Activated naive CD8-positive, alpha-beta T cell treated with anti-CD3 and anti-CD28 coated beads, Interleukin-2, amount 50 U/mL, for 24 hours (primary cell): ENCODE measurements at regions not wholly inside any gene's neighbourhood (a gene's known extent, or its start where the extent isn't known, plus 50 kb on each side); places are given as distances from the start of the nearest gene placed in this dataset.

Source experiments
- ATAC-seq: fragments of 150-1000 bp; cut with Tn5 transposase; one replicate; pipeline ENCODE4 v1.10.0; 2021
- DNase-seq: peaks from one replicate; pipeline ENCODE4 v3.0.0; 2021
- H3K27ac Mint-ChIP-seq: one replicate; pipeline ENCODE4 v1.8.0; 2021; ENCODE audit warnings: mild to moderate bottlenecking, mixed read lengths
- H3K27me3 Mint-ChIP-seq: one replicate; pipeline ENCODE4 v1.8.0; 2021; ENCODE audit warnings: mixed read lengths
- H3K36me3 Mint-ChIP-seq: one replicate; pipeline ENCODE4 v1.8.0; 2021; ENCODE audit warnings: low read depth, mixed read lengths
- H3K4me1 Mint-ChIP-seq: one replicate; pipeline ENCODE4 v1.8.0; 2021; ENCODE audit warnings: mixed read lengths
- H3K4me3 Mint-ChIP-seq: one replicate; pipeline ENCODE4 v1.8.0; 2021; ENCODE audit warnings: mild to moderate bottlenecking, moderate library complexity, mixed read lengths
- H3K9me3 Mint-ChIP-seq: one replicate; pipeline ENCODE4 v1.8.0; 2021; ENCODE audit warnings: mixed read lengths

DNA sequence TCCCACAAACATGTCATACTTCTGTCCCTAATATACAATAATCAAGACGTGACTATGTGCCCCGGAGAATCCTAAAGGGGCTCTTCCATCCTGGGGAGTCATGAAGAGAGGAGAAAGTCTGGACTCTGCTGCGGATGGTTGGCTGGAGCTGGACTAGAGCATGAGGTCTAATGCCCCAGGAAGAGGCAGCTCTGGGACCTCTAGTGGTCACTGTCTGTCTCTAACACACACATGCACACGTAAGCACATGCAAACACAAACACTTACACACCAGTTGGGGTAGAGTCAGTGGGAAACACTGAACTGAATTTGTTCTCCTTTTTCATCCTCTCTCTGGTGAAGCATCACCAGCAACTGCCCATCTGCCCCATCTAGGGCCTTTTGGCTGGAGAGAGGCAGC, 271.6 kb downstream of the TDRD15 start:
- H3K27ac Mint-ChIP-seq: no peak overlapping the region
- no peaks in the 10 kb centered on the region for H3K4me1 Mint-ChIP-seq
- DNase-seq: no peak
- H3K36me3 Mint-ChIP-seq: no peaks in the 10 kb centered on the region
- H3K4me3 Mint-ChIP-seq: no peak overlapping the region
- H3K27me3 Mint-ChIP-seq: no peaks in the 10 kb centered on the region
- ATAC-seq: no peak
- peaks cover 6% of the 10 kb centered on the region for H3K9me3 Mint-ChIP-seq

DNA sequence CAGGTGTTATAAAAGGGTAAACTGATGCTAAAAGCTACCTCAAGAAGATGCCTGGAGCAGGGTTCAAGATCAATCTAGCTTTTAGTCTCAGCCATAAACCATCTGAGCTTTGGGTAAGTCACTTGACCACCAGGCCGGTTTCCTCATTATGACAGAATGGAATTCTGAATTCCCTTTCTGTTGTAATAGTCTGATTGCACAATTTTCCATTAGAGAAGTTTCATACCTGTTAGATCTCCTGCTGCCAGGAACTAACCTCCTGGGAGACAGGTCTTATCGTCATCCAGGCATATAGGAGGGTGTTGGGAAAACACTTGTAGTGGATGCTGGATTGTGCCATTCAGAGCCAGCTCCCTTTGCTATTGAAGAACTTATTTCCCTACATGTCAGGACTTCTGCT, 272.5 kb downstream of the TDRD15 start:
- no peaks in the 10 kb centered on the region for H3K27me3 Mint-ChIP-seq
- peaks cover 6% of the 10 kb centered on the region for H3K9me3 Mint-ChIP-seq
- H3K36me3 Mint-ChIP-seq: no peaks in the 10 kb centered on the region

DNA sequence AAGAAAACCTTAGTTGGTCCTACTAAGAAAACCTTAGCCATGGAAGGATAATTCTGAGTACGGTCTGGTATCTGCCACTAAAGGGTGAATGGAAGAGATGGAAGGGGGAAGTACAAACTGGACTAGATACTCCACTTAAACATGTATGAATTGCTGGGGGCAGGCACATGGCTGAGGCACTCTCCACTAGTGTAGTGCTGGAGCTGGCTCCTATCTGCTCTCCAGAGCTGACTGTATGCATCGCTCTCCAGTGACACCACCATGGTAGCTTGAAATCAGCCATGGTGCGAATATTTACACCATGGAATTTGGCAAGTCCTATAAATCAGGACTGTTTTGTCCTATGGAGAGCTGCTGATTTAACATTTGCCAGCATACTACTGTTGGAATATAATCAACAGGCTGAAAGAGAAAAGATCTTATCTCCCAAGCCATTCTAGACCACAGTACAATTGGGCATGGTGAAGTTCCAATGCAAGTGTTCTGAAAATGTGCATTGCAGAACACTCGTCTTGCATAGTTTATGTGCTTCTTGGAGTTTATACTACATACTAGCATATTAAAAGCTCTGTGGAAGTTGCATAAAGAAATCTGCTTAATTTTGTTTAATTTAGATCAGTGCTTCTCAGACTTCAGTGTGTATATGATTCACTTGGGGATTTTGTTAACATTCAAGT, 277.4 kb downstream of the TDRD15 start:
- H3K27me3 Mint-ChIP-seq: no peaks in the 10 kb centered on the region
- no peaks in the 10 kb centered on the region for H3K36me3 Mint-ChIP-seq
- DNase-seq: no peak
- no peak overlapping the region for H3K27ac Mint-ChIP-seq
- H3K4me1 Mint-ChIP-seq: no peaks in the 10 kb centered on the region
- peaks cover 6% of the 10 kb centered on the region for H3K9me3 Mint-ChIP-seq
- no peak overlapping the region for H3K4me3 Mint-ChIP-seq
- no peak for ATAC-seq

More for the DNA sequence above, 272.5 kb downstream of the TDRD15 start:
- no peak for DNase-seq
- ATAC-seq: no peak
- Mint-ChIP-seq H3K4me1 (no peaks in the 10 kb centered on the region), H3K4me3 (no peak overlapping the region), H3K27ac (no peak overlapping the region)

DNA sequence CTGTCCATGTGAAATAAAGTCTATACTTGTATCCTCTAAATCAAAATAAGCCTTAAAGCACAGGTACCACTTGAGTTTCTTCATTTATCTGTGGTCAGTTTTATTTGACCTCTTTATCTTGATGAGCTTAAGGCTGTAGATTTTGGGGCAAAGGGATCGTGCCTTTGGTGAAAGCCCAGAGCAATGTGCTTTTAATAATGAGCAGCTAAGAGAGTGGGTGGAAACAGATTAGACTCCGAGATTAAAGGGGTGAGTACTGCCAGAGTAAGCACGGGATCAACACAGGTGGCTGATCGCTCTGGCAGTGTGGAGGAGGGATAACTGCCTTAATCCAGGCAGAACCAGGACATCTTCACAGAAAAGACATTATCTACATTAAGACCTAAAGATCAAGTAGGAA, 280.4 kb downstream of the TDRD15 start:
- H3K27me3 Mint-ChIP-seq: no peaks in the 10 kb centered on the region
- no peaks in the 10 kb centered on the region for H3K9me3 Mint-ChIP-seq
- ATAC-seq (no peak), DNase-seq (no peak)
- no peaks in the 10 kb centered on the region for H3K4me1 Mint-ChIP-seq
- H3K36me3 Mint-ChIP-seq: no peaks in the 10 kb centered on the region
- no peak overlapping the region for H3K4me3 Mint-ChIP-seq
- no peak overlapping the region for H3K27ac Mint-ChIP-seq

DNA sequence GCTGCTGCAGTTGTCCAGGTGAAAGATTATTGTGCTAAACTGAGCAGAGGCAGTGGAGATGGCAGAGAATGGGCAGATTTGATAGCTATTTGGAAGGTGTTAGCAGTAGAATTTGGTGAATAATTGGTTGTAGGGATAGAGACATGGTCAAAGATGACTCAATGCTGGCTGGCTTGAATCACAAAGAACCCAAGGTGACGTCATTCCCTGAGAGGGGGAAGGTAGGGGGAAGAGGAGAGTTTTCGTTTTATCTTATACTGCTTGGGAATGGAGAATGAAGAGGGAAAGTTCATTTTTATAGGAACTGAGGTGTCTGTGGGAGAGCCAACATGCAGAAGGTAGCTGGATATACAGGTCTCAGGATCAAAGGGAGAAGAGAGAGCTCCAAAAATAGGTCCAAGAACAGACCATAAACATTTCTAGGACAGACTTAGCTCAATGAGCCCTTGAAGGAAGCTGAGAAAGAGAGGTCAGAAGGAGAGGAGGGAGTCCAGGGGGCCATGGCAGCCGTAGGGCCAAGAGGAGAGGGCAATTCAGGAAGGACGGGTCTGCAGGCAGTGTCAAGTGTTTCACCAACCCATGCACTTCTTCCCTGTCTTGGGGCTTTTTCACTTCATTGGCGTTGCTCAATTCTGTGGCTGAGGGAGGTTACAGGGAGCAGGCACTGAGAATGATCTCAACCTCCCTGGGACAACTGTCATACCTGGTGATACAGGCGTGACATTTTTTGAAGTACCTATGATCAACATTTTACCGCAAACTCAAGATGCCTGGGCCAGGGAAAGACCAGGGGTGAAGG, 281.3 kb downstream of the TDRD15 start:
- no peak overlapping the region for H3K4me3 Mint-ChIP-seq
- H3K36me3 Mint-ChIP-seq: no peaks in the 10 kb centered on the region
- DNase-seq (no peak), ATAC-seq (no peak)
- H3K27ac Mint-ChIP-seq: no peak overlapping the region
- H3K9me3 Mint-ChIP-seq: peaks cover 4% of the 10 kb centered on the region
- H3K27me3 Mint-ChIP-seq: no peaks in the 10 kb centered on the region
- H3K4me1 Mint-ChIP-seq: no peaks in the 10 kb centered on the region

GRCh38 chr2:21406386-21406785, 282.6 kb downstream of the TDRD15 start:
- Mint-ChIP-seq H3K27me3 (no peaks in the 10 kb centered on the region), H3K9me3 (peaks cover 4% of the 10 kb centered on the region), H3K36me3 (no peaks in the 10 kb centered on the region), H3K4me1 (no peaks in the 10 kb centered on the region), H3K27ac (no peak overlapping the region), H3K4me3 (no peak overlapping the region)
- ATAC-seq (no peak), DNase-seq (no peak)

DNA sequence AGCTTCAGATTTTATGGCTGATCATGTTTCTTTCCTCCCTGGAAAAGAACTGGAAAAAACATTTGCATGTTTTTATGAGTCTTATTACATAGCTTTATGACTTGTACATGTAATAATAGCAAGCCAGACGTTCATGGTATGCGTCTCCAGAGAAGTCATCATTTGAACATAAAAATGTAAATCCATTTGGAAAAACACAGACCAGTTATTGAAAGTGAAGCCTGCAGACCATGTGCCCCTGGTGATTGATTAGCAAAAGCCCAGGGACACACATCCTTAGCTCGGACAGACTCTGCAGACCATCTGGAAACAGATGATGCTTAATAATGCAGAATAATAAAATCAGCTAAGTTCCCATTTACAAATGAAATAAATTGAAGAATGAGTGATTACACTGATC, 283.1 kb downstream of the TDRD15 start:
- H3K27ac Mint-ChIP-seq: no peak overlapping the region
- H3K36me3 Mint-ChIP-seq: no peaks in the 10 kb centered on the region
- H3K4me3 Mint-ChIP-seq: no peak overlapping the region
- ATAC-seq (no peak), DNase-seq (no peak)
- no peaks in the 10 kb centered on the region for H3K4me1 Mint-ChIP-seq
- no peaks in the 10 kb centered on the region for H3K27me3 Mint-ChIP-seq
- peaks cover 7% of the 10 kb centered on the region for H3K9me3 Mint-ChIP-seq

GRCh38 chr2:21407851-21408250, 284.1 kb downstream of the TDRD15 start:
- H3K4me3 Mint-ChIP-seq: no peak overlapping the region
- no peaks in the 10 kb centered on the region for H3K36me3 Mint-ChIP-seq
- H3K4me1 Mint-ChIP-seq: no peaks in the 10 kb centered on the region
- no peaks in the 10 kb centered on the region for H3K27me3 Mint-ChIP-seq
- peaks cover 7% of the 10 kb centered on the region for H3K9me3 Mint-ChIP-seq
- no peak overlapping the region for H3K27ac Mint-ChIP-seq
- DNase-seq (no peak), ATAC-seq (no peak)

- Mint-ChIP-seq H3K27me3 (no peaks in the 10 kb centered on the region), H3K27ac (no peak overlapping the region), H3K4me3 (no peak overlapping the region), H3K36me3 (no peaks in the 10 kb centered on the region), H3K4me1 (no peaks in the 10 kb centered on the region), H3K9me3 (peaks cover 15% of the 10 kb centered on the region)
- ATAC-seq: no peak
- no peak for DNase-seq
Observed at GRCh38 chr2:21411741-21412140, 288.0 kb downstream of the TDRD15 start.

GRCh38 chr2:21412944-21413443, 289.2 kb downstream of the TDRD15 start:
- DNase-seq (no peak), ATAC-seq (no peak)
- Mint-ChIP-seq H3K4me1 (no peaks in the 10 kb centered on the region), H3K27me3 (no peaks in the 10 kb centered on the region), H3K27ac (no peak overlapping the region), H3K36me3 (no peaks in the 10 kb centered on the region), H3K4me3 (no peak overlapping the region), H3K9me3 (peaks cover 15% of the 10 kb centered on the region)

GRCh38 chr2:21415234-21415633, 291.5 kb downstream of the TDRD15 start:
- no peak overlapping the region for H3K4me3 Mint-ChIP-seq
- peaks cover 12% of the 10 kb centered on the region for H3K9me3 Mint-ChIP-seq
- ATAC-seq (no peak), DNase-seq (no peak)
- H3K4me1 Mint-ChIP-seq: no peaks in the 10 kb centered on the region
- no peaks in the 10 kb centered on the region for H3K27me3 Mint-ChIP-seq
- H3K36me3 Mint-ChIP-seq: no peaks in the 10 kb centered on the region
- H3K27ac Mint-ChIP-seq: no peak overlapping the region

- Mint-ChIP-seq H3K4me3 (no peak overlapping the region), H3K36me3 (no peaks in the 10 kb centered on the region), H3K27ac (no peak overlapping the region), H3K4me1 (no peaks in the 10 kb centered on the region), H3K9me3 (peaks cover 12% of the 10 kb centered on the region), H3K27me3 (no peaks in the 10 kb centered on the region)
- ATAC-seq (no peak), DNase-seq (no peak)
Observed at GRCh38 chr2:21416226-21416625, 292.5 kb downstream of the TDRD15 start.

DNA sequence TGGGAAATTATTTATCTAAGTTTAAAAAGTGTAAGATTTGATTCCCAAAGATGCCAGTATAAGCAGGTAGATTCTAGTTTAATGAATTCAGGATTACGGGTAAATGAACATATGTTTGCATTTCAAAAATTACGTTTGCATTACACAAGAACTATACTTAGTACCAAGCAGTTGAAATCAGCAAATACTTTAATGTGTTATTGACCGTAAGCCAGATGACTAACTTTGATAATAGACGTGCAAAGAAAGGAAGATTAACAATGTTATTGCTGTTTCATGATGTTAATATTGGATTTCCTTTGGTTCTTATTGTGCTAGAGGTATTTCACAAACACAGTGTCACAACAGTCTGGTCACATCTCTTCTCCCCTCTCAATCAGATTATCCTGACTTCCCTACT, 294.7 kb downstream of the TDRD15 start:
- Mint-ChIP-seq H3K36me3 (no peaks in the 10 kb centered on the region), H3K9me3 (peaks cover 16% of the 10 kb centered on the region), H3K27ac (no peak overlapping the region), H3K27me3 (no peaks in the 10 kb centered on the region), H3K4me3 (no peak overlapping the region), H3K4me1 (no peaks in the 10 kb centered on the region)
- no peak for ATAC-seq
- no peak for DNase-seq

DNA sequence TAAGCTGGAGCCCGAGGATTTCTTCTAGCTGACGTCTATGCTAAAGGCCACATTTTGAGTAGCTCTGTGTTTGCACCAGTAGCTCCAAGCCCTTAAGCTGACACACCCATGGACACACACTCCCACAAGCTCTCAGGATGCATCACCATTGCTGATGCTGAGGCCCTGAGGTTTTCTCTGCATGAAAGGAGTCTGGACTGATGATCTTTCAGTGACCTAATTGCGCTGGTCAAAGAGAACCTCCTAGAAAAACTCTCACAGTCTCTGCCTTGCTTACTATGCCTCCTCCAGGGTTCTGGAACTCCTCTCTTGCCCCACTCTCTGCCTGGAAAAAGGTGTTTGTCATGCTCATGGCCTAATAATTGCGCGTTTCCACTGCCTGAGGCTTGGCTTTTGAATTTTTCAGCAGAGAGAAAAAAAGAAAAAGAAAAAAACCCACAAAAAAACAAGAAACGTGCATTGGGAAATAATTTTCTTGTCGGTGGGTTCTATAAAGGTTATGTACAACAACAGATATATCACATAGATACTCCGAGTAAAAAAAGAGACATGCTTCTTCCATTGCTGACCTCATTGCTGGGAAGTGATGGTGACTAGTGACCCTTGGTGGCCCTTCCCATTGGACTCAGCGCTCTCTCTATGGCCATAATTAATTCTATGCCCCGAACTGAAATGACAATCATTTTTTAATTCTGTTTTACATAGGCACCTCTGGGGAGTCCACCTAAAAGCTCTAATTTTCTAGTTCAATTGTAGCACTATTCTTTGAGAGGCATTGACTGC, 297.0 kb downstream of the TDRD15 start:
- no peak overlapping the region for H3K4me3 Mint-ChIP-seq
- no peaks in the 10 kb centered on the region for H3K27me3 Mint-ChIP-seq
- H3K9me3 Mint-ChIP-seq: peaks cover 12% of the 10 kb centered on the region
- DNase-seq (no peak), ATAC-seq (no peak)
- no peak overlapping the region for H3K27ac Mint-ChIP-seq
- H3K4me1 Mint-ChIP-seq: no peaks in the 10 kb centered on the region
- no peaks in the 10 kb centered on the region for H3K36me3 Mint-ChIP-seq

- no peaks in the 10 kb centered on the region for H3K36me3 Mint-ChIP-seq
- H3K4me3 Mint-ChIP-seq: no peak overlapping the region
- ATAC-seq (no peak), DNase-seq (peak; percentile 24)
- H3K27me3 Mint-ChIP-seq: no peaks in the 10 kb centered on the region
- no peak overlapping the region for H3K27ac Mint-ChIP-seq
- H3K9me3 Mint-ChIP-seq: peaks cover 12% of the 10 kb centered on the region
- H3K4me1 Mint-ChIP-seq: no peaks in the 10 kb centered on the region
Observed at GRCh38 chr2:21422050-21422449, 298.3 kb downstream of the TDRD15 start.
